Nephron (organoid): ENCODE measurements at regions not wholly inside any gene's neighbourhood (a gene's known extent, or its start where the extent isn't known, plus 50 kb on each side); places are given as distances from the start of the nearest gene placed in this dataset.

ENCODE experiments used
- H3K27ac Mint-ChIP-seq, 3 experiments: 2 replicates each; pipeline ENCODE4 v1.8.0; 2020; ENCODE audit warnings: mixed read lengths in 3 of 3, mild to moderate bottlenecking in 2 of 3, moderate library complexity in 1 of 3
- H3K27me3 Mint-ChIP-seq: 2 replicates; pipeline ENCODE4 v1.8.0; 2021; ENCODE audit warnings: low read depth, mild to moderate bottlenecking, moderate library complexity, mixed read lengths
- H3K36me3 Mint-ChIP-seq: 2 replicates; pipeline ENCODE4 v1.8.0; 2020; ENCODE audit warnings: low read depth, mixed read lengths
- H3K4me1 Mint-ChIP-seq: 2 replicates; pipeline ENCODE4 v1.8.0; 2020; ENCODE audit warnings: mixed read lengths
- H3K4me3 Mint-ChIP-seq, 3 experiments: 2 replicates each; pipeline ENCODE4 v1.8.0; 2020; ENCODE audit warnings: mild to moderate bottlenecking in 3 of 3, mixed read lengths in 3 of 3, moderate library complexity in 2 of 3
- H3K9me3 Mint-ChIP-seq: 2 replicates; pipeline ENCODE4 v1.8.0; 2020; ENCODE audit warnings: mixed read lengths
- CTCF ChIP-seq, 3 experiments: fragments of 200-600 bp; sonication (generic); IDR thresholded peaks; one replicate each; pipeline ENCODE4 v1.5.0; 2021; ENCODE audit warnings: antibody characterized with exemption in 3 of 3; ENCODE audit not compliant: unreplicated experiment in 3 of 3

GRCh38 chr1:191358724-191359123, 799.5 kb upstream of the RGS18 start:
- no peak for TF ChIP-seq CTCF (IDR thresholded peaks at IDR 0.05; ENCODE audit: unreplicated experiment in 3 of 3)
- Mint-ChIP-seq H3K27ac (no peak overlapping the region), H3K4me1 (no peaks in the 10 kb centered on the region), H3K9me3 (no peaks in the 10 kb centered on the region), H3K36me3 (no peaks in the 10 kb centered on the region), H3K4me3 (no peak overlapping the region), H3K27me3 (no peaks in the 10 kb centered on the region)

GRCh38 chr1:191366686-191367085, 791.6 kb upstream of the RGS18 start:
- Mint-ChIP-seq H3K4me3 (no peak overlapping the region), H3K36me3 (no peaks in the 10 kb centered on the region), H3K4me1 (peaks cover 3% of the 10 kb centered on the region), H3K27me3 (no peaks in the 10 kb centered on the region), H3K9me3 (peaks cover 15% of the 10 kb centered on the region), H3K27ac (no peak overlapping the region)
- no peak for TF ChIP-seq CTCF (IDR thresholded peaks at IDR 0.05; ENCODE audit: unreplicated experiment in 3 of 3)

GRCh38 chr1:191368891-191369654, 789.2 kb upstream of the RGS18 start:
- Mint-ChIP-seq H3K9me3 (peaks cover 15% of the 10 kb centered on the region), H3K4me3 (no peak overlapping the region), H3K36me3 (no peaks in the 10 kb centered on the region), H3K27me3 (no peaks in the 10 kb centered on the region), H3K27ac (no peak overlapping the region), H3K4me1 (peaks cover 3% of the 10 kb centered on the region)
- TF ChIP-seq CTCF (IDR thresholded peaks at IDR 0.05; ENCODE audit: unreplicated experiment in 3 of 3): no peak

- H3K9me3 Mint-ChIP-seq: peaks cover 15% of the 10 kb centered on the region
- H3K27me3 Mint-ChIP-seq: no peaks in the 10 kb centered on the region
- peaks cover 3% of the 10 kb centered on the region for H3K4me1 Mint-ChIP-seq
- no peak overlapping the region for H3K4me3 Mint-ChIP-seq
- peak overlapping the region; percentile 27 to 58 (median 30) for H3K27ac Mint-ChIP-seq
- no peaks in the 10 kb centered on the region for H3K36me3 Mint-ChIP-seq
- no peak for TF ChIP-seq CTCF (IDR thresholded peaks at IDR 0.05; ENCODE audit: unreplicated experiment in 3 of 3)
Observed at GRCh38 chr1:191371626-191372025, 786.6 kb upstream of the RGS18 start.

- TF ChIP-seq CTCF (IDR thresholded peaks at IDR 0.05; ENCODE audit: unreplicated experiment in 3 of 3): no peak
- no peaks in the 10 kb centered on the region for H3K27me3 Mint-ChIP-seq
- H3K4me3 Mint-ChIP-seq: no peak overlapping the region
- peaks cover 15% of the 10 kb centered on the region for H3K9me3 Mint-ChIP-seq
- no peak overlapping the region for H3K27ac Mint-ChIP-seq
- peaks cover 3% of the 10 kb centered on the region for H3K36me3 Mint-ChIP-seq
- H3K4me1 Mint-ChIP-seq: no peaks in the 10 kb centered on the region
Observed at GRCh38 chr1:191388283-191388682, 770.0 kb upstream of the RGS18 start.

GRCh38 chr1:191396622-191397021, 761.6 kb upstream of the RGS18 start:
- H3K27ac Mint-ChIP-seq: no peak overlapping the region
- H3K36me3 Mint-ChIP-seq: no peaks in the 10 kb centered on the region
- H3K27me3 Mint-ChIP-seq: no peaks in the 10 kb centered on the region
- H3K4me3 Mint-ChIP-seq: no peak overlapping the region
- H3K9me3 Mint-ChIP-seq: peaks cover 15% of the 10 kb centered on the region
- H3K4me1 Mint-ChIP-seq: no peaks in the 10 kb centered on the region
- no peak for TF ChIP-seq CTCF (IDR thresholded peaks at IDR 0.05; ENCODE audit: unreplicated experiment in 3 of 3)
